CD4-positive, CD25-positive, alpha-beta regulatory T cell (primary cell): ENCODE measurements at regions not wholly inside any gene's neighbourhood (a gene's known extent, or its start where the extent isn't known, plus 50 kb on each side); places are given as distances from the start of the nearest gene placed in this dataset.
"Not testable (repeated sequence)": the region's sequence is repeated elsewhere in the genome, so short reads cannot be mapped to it uniquely, and the experiment has no call there.

Experiments used
- ATAC-seq, 2 donors: fragments of 150-1000 bp; cut with Tn5 transposase; one replicate each; pipeline ENCODE4 v1.10.0; 2021; ENCODE audit warnings: low read depth in 2 of 2, moderate number of reproducible peaks in 2 of 2, moderate library complexity in 1 of 2
- DNase-seq, 3 donors: peaks; one replicate each; pipeline versions ENCODE4 v3.0.0 to v3.0.0-alpha.2; 2012 to 2022; ENCODE audit warnings: mixed read lengths in 1 of 3
- H3K27ac ChIP-seq: one replicate; pipeline ENCODE4 v1.7.0; 2013; ENCODE audit warnings: mild to moderate bottlenecking, low read length; ENCODE audit not compliant: insufficient read depth, poor library complexity, severe bottlenecking
- H3K27me3 ChIP-seq: one replicate; pipeline ENCODE4 v1.7.0; 2013; ENCODE audit warnings: low read length; ENCODE audit not compliant: control insufficient read depth, insufficient read depth
- H3K36me3 ChIP-seq: one replicate; pipeline ENCODE4 v1.7.0; 2013; ENCODE audit warnings: mild to moderate bottlenecking, low read length, moderate library complexity; ENCODE audit not compliant: control insufficient read depth, insufficient read depth
- H3K4me1 ChIP-seq: 2 replicates; pipeline ENCODE4 v1.7.0; 2013; ENCODE audit warnings: mild to moderate bottlenecking, low read length; ENCODE audit not compliant: insufficient read depth, control insufficient read depth, poor library complexity, severe bottlenecking
- H3K4me3 ChIP-seq: one replicate; pipeline ENCODE4 v1.7.0; 2013; ENCODE audit warnings: low read depth, mild to moderate bottlenecking, low read length, moderate library complexity
- H3K9me3 ChIP-seq, 2 experiments: 1 replicate in 1 of 2; 2 replicates in 1 of 2; pipeline ENCODE4 v1.7.0; 2013; ENCODE audit warnings: low read length in 2 of 2, mild to moderate bottlenecking in 1 of 2, moderate library complexity in 1 of 2; ENCODE audit not compliant: control insufficient read depth in 2 of 2
- H3K27ac Mint-ChIP-seq, 3 donors: one replicate each; pipeline ENCODE4 v1.8.0; 2020 to 2022; ENCODE audit warnings: mild to moderate bottlenecking in 3 of 3, mixed read lengths in 3 of 3, moderate library complexity in 2 of 3
- H3K27me3 Mint-ChIP-seq: one replicate; pipeline ENCODE4 v1.8.0; 2022; ENCODE audit warnings: mild to moderate bottlenecking, mixed read lengths
- H3K36me3 Mint-ChIP-seq: one replicate; pipeline ENCODE4 v1.8.0; 2020; ENCODE audit warnings: mixed read lengths
- H3K4me1 Mint-ChIP-seq, 4 donors: one replicate each; pipeline ENCODE4 v1.8.0; 2020 to 2022; ENCODE audit warnings: mixed read lengths in 4 of 4, mild to moderate bottlenecking in 1 of 4
- H3K4me3 Mint-ChIP-seq, 4 donors: one replicate each; pipeline ENCODE4 v1.8.0; 2020 to 2022; ENCODE audit warnings: mild to moderate bottlenecking in 4 of 4, mixed read lengths in 4 of 4, moderate library complexity in 3 of 4
- H3K9me3 Mint-ChIP-seq, 7 donors: one replicate each; pipeline ENCODE4 v1.8.0; 2020 to 2022; ENCODE audit warnings: mixed read lengths in 7 of 7, mild to moderate bottlenecking in 3 of 7, moderate library complexity in 2 of 7

DNA sequence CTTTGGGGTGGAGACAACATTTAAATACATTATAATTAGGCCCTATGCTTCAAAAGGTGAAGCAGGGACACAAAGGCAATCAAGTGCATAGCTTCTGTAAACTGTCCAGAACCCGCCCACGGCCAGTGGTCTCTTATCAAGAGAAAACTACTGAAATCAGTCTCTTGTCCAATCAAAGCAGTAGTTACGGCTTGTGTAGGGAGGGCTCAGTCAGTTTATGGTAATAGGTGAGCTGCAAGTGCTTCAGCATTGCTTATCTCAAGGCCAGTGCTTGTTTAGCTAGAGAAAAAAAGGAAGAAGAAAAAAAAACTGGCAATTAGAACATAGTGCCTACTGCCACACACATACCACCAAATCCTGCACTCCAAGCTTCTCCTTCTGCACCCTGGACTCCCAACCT lies 68.6 kb downstream of the FAM72D start:
- not testable (repeated sequence) for H3K4me3 Mint-ChIP-seq, H3K4me1 ChIP-seq, ATAC-seq, H3K4me1 Mint-ChIP-seq, H3K36me3 Mint-ChIP-seq, H3K27me3 Mint-ChIP-seq, H3K27ac ChIP-seq, H3K9me3 Mint-ChIP-seq, H3K4me3 ChIP-seq, H3K27me3 ChIP-seq, H3K27ac Mint-ChIP-seq, H3K9me3 ChIP-seq, DNase-seq, H3K36me3 ChIP-seq
